ENCODE measurements at regions not wholly inside any gene's neighbourhood (a gene's known extent, or its start where the extent isn't known, plus 50 kb on each side); places are given as distances from the start of the nearest gene placed in this dataset.

DNA sequence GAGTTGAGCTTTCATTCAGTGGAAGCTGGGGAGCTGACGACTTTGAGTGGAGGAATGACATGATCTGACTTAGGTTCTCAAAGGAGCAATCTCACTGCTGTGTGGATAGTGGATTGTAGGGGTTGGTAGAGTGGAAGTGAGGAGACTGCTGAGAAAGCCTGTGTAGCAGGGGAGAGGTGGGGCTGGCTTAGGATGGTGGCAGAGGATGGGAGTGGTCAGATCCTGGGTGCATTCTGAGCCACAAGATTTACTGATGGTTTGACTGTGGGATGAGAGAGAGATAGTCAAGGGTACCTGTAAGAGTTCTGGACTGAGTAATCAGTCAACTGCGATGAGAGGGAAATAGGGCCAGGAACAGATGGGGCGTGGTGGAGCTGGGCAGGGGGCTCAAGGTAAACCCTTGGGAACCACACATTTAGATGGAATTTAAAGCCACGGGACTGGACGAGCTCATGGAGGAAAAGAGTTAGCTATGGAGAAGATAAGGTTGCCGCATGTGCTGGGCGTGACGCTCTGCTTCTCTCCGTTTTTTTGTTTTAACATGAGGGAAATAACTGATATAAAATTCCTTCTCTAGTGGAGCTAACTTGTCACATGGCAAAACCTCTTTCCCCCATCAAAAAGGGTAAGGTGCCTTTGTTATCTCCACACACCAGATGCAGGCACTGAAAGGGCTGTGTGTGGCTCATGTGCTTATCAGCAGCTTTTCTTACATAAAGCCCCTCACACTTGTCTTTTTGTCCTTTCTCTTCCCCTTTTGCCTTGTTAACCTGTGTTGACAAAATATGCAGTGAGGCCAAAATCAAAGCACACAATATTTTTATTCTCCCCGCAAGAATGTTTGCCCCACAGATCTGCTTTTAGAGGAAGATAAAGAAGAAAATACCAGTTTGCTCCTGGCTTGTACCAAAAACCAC is 379.8 kb downstream of the TSN start:
- DNase-seq, result no peak

DNA sequence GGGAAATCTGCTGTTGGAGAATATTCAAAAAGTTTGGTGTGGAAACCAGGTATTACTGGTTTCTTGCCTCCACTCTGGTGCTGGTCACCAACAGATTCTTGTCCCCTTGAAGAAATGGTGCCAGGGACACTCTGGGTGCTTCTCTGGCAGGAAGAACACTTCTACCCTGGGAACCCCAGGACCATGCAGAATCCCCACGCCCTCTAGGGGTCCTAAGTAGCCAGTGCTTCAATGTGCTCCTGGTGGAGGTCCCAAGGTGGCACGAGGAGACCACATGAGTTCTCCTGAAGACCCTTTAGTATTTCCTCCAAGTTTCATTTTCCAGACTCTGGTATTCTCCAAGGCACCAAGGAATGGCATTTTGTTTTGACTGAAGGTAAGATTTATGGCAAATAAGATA is 380.6 kb downstream of the TSN start:
- no peak for DNase-seq

DNA sequence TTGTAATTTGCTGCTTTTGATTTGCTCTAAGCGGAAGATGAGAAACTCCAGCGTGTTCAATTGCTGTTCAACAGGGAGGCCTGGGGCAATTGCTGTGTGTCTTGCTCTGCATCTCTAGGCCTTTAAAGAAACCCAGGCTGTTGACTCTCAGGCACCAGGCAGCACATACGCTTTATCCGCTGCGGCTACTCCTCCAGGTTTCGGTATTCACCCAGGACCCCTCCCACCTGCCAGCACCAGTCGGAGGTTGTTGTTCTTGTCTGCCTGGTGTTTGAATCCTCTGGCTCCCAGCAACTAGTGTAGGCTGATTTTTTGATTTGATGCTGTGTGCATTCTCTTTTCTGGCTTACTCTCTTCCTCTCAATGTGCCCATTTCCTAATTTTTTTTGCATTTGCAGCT is 383.1 kb downstream of the TSN start:
- no peak for DNase-seq

DNA sequence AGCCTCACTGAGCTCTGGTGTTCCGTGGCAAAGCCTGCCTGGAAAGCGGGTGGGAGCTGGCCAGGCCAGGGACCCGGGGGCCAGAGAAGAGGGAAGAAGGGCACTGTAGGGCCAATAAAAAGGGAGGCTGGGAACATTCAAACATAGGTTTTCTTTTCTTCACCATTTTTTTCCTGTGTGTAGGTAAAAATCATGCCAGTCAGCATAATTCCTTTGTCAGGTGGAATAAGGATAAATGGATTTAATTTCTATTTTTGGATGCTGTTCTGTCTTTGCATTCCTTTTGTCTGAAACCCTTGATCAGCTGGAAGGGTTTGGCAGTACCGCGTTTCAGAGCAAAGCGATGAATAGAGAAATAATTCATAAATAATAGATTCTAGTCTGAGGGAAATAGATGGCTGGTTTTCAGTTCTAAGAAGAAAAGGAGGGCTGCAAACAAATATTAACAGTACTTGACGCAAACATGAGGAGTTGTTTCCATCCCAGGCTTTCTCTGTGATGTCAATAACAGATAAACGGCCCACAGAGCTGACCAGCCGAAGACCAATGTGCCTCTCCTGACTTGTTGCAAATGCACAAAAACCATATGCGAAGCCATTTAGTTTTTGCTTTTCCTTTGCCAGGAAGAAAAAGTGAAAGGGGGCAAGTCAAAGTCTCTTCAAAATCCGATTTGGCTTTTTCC is 384.4 kb downstream of the TSN start:
- DNase-seq, result no peak

DNA sequence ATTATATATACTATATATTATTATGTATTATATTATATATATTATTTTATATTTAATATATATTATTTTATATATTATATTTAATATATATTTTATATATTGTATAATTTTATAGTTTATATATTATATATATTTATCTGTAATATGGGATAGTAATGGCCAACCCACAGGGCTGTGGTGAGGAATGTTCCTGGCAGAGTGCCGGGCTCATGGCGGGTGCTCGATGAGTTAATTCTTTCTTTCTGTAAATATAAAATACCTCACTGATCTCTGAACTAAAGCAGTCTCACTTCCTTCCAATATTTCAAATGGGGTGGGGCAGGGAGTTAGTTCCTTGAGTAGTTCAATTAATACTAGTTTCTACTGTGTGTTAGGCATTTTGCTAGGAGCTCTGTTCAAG is 389.4 kb downstream of the TSN start:
- no peak for DNase-seq

DNA sequence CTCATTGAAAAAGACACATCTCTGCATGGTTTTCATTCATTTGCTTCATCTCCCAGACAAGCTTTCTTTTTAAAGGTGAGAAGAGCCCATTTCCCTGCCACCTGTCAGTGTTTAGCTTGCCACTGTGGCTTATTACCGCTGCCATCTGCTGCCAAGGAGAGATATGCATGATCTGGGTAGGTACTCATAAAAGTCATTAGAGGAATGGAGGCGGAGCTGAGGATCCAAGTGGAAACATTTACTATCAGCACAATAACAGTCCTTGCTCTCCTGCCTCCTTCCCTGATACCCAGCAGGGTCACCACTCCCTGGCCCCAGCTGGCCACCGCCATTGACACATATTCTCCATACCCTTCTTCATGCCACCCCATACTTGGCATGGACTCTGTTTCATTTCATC is 390.4 kb downstream of the TSN start:
- DNase-seq, result no peak

DNA sequence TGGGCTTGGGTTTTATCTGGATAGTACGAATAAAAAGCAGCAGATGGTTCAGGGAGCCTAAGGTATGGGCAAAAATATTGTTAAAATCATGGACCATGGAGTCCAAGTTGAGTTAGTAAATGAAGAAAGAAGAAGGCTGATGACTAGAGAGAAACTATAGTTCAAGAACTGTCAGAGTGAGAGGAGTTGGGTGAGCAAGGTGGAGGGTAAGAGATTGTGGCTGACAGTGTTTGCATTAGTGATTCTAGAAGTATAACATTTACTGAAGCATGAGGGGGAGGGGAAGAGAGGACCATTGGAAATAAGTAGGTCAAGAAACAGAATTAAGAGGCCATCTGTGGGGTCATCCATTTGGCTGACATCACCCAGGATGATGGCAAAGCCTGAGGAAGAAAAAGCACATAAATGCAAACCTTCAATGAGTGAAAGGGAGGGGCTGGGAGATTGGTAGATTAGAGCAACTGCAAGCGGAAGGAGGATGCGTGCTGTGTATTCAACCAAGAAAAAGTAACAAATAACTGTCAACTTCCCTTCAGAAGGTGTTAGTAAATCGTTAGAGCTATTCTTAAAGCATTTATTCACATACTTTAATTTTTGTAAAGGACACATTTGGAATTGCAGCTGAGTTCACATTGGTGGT is 392.8 kb downstream of the TSN start:
- DNase-seq, result no peak

DNA sequence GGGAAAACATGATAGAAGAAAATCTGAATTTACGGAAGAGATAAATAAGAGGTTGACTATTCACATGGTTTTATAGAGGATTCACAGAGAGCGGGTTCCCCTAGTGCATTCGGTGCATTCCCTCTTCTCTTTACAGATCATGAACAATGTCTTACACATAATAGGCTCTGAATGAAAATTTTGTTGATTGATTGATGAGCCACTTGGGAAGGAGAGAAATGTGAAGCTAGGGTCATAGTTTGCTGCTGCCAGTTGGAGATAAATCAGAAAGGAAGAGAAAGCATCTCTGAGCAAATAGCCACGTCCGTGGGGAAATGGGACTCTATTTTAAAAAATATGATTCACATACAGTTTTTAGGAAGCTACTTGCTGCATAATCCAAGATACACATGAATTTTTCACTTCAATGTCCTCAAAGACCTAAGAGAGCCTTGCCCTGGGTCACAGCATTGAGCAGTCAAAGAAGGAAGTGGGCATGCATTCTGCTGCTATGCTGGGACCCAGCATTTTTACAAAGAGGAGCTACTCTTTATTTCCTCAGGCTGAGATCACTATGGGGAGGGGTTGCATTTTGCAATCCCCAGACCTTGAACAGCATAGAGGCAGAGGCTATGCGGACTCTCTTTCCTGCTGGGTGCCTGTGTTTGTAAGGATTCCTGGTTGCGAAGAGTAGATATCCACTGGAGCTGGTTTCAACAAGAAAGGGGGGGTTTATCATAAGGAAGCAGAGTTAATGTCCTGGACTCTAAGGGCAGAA is 395.3 kb downstream of the TSN start:
- DNase-seq, result no peak

DNA sequence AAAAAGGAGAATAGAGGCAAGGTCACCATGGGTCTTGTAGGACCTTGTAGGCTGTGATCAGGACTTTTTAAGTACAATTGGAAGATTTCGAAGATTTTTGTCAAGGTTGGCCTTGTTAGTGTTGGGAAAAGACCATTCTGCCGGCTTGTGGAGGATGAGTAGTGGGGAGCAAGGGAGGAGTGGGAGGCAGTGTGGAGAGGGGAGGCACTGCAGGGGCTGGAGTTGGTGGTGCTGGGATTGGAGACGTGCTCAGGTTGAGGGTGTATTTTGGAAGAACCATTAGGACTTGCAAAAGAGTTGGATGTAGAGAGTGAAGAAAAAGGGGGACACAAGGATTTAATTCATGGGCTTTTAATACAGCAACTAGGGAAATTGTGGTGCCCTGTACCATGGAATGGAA is 397.1 kb downstream of the TSN start:
- no peak for DNase-seq

DNA sequence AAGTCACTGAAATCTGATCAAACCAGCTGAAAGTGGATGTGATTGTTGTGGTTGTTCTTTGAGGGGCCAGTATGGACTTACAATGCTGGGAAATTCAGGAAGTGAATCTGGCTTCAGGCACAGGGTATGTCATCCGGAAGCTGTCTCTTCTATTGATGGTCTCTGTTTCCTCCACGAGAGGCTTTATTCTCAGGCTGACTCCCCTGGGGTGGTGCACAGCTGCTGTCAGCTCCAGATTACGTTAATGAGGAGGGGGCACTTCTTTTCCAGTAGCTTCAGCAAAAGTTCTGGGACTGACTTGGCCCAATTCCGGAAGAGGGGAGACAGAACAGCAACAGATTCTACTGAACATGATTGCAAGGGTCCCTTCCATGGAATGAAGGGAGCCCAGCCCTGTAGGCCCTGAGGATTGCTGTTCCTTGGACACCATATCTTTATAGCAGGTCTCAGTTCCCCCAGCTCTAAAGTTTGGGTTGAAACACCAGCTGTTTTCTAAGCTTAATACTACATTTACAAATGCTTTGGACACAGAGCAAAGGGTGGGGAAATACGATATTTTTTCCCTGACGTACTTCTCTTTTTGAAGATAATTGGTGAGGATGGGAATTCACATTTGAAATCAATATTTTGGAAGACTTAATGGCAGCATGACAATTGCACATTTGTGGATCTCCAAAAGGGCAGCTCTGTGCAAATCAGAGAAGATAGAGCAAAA is 400.9 kb downstream of the TSN start:
- no peak for DNase-seq

DNA sequence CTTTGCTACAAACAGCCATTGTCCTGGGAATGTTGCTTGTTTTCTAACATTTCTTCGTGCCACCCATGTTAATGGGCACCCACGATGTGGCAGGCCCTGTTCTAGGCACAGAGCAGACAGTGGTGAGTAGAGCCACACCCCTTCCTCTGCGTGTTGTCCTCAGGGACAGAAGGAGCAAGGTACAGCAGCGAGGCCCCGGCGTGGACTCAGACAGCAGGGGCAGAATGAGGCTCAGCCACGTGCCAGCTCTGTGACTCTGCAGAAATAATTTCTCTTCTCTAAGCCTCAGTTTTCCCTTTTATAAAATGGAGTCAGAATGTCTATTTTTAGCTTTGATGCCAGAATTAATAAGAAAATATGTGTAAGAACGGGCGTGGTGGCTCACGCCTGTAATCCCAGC is 401.7 kb downstream of the TSN start:
- no peak for DNase-seq

DNA sequence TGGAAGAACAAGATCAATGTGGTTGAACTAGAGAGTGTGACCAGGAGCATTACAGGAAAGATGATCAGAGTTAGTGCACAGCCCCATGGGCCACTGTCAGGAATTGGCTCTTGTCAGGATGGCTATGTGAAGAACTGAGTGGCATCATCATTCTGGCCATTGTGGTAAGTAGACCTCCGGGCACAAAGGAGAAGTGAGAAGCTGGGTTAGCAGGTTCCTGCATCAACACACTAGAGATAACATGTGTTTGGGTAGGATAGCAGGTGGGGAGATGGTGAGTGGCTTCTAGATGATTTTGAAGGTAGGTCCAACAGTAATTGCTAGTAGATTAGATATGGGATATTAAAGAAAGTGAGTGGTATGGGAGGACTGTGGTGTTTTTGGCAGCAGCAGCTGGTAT is 408.2 kb downstream of the TSN start:
- DNase-seq, result no peak

DNA sequence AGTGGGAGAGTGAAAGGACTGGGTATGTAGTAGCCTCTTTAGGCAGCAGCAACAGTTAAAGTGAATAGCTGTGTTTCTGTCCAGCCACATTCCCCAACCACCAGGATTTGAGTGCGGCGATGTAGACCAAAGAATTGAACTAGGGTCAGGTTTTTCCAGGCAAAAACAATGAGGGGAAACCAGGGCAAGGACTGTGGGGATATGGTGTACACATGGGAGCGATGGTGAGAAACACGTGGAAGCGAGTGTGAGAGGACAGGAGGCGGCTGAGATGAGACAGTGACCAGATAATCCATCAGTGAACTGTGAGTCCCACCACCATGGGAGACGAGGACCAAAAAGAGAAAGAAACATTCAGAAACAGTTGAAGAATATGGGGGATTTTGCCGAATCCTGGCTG is 409.5 kb downstream of the TSN start:
- DNase-seq, result no peak

DNA sequence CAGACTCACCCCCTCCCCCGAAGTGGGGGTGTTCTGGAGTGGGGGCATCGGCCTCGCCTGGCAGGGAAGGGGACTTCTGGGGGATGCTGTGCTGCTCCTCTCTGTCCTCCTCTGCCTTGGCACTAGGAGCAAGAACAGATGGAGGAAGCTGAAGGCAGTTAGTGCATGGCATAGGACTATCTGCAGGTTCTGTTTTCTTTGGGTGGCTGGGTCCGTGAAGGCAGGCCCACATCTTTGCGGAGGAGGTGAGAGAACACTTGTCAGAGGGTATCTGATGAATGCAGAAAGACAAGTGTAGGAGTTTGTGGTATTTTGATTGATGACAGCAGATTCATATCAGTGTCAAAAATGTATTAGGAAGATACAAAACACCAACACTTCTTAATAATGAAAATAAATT is 411.4 kb downstream of the TSN start:
- DNase-seq, result no peak

DNA sequence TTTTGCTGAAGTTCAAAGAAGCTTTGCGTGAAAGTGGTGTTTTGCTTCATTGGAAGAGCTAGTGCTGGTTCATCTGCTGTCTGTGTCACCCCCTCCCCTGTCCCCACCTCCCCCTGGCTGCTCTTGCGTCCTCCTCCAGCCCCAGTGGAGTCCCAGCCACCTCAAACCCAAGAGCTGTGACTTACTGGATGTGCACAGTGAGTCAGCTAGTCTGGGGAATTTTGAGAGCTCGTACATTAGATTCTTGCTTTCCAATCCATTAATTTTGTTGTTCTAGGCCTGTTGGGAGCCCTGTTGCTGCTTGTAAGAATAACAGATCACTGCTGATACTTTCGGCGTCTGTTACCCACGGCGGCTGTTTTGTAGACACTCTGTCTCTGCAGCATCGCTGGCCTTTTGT is 412.1 kb downstream of the TSN start:
- DNase-seq, result no peak

DNA sequence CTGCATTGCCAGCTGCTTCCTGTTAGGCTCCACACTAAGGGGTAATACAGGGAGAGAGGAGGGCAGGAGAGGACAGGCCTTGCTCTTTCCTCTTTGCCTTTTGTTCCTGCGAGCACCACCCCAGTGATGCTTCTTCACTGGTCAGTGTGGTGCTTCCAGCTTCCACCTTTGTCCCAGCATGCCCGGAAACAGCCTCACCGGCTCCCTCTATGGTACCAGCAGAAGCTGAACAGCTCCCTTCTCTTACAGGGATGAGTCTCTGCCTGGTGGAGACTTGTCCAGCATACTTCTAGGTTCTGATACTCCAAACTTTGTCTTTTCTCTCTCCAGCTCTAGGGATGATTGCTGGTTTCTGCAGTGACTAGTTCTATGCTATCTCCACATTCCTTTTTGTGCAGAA is 413.3 kb downstream of the TSN start:
- DNase-seq, result no peak

DNA sequence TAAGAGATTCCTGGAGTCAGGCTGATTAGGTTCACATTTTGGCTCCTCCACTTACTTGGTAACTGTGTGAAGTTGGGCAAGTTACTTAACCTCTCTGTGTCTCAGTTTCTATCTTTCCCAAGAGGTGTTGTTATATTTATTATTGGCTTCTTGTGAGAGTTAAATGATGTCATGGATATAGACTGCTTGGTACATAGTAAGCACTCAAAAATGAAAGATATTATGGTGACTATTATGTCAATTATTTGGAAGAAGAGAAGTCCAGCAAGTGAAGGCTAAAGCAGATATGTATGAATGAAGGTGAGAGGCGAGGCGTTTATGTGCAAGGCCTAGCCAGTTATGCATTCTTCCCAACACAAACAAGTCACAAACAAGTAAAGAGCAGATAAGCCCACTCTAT is 417.4 kb downstream of the TSN start:
- DNase-seq, result no peak

DNA sequence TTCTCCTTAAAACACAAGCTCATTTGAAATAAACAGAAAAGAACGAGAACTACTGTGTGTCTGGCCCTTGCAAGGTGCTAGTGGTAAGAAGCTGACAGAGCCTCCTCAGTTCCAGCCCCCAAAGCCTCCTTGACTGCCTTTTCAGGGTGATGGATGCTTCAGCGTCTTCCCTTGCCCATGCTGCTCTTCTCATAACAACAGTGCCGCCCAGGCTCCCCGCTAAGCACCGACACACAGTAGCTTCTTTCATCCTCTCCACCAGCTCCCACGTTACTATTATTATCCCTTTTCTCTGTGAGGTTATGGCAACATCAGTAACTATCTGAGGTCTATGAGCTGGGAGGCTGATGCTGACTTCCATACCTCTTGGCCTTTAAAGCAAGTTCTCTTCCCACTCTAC is 418.6 kb downstream of the TSN start:
- DNase-seq, result no peak

DNA sequence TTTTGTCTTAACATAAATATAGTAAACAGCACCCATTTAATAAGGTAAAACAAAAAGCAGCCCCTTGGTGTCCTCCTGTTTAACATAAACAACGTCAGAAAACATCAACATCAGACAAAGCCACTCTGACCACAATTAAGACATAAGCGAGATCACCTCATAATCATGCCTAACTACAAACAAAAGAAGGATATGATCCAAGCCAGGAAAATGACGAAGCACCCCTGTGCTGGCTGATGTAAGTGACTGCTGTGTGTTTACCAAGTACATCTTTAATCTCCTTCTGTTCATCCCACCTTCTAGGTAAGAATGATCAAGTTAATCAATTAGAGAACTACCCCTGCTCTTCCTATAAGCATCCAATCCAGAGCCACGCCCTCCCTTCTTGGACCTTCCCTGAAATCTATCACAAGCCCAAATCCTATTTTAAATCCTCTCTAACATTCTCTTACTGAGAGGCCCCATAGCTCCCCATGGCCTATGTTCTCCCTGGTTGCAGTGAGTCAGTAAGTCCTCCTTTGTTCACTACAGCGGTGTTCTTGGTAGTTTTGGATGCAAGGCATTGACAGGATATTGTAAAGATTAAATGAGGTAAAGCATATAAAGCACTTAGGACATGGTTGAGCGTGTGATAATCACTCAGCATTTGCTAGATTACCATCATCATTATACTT is 424.2 kb downstream of the TSN start:
- DNase-seq, result no peak

DNA sequence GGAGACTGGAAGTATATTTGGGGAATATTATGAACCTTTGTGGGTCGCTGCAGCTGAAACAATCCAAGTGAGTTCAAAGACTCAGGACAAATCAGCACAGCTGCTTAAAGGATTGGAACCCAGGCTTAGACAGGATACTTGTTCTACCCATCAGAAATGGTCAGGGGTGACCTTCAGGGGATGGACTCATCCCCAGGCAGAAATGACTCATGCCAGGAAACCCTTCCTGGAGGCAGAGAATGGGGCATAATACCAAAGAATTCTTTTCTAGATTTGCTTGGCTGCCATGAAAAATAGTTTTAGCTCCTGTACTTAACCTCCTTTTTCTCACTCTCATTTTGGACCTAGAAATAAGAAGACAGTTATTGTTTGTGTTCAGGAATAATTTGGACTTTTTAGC is 425.5 kb downstream of the TSN start:
- DNase-seq, result no peak

DNA sequence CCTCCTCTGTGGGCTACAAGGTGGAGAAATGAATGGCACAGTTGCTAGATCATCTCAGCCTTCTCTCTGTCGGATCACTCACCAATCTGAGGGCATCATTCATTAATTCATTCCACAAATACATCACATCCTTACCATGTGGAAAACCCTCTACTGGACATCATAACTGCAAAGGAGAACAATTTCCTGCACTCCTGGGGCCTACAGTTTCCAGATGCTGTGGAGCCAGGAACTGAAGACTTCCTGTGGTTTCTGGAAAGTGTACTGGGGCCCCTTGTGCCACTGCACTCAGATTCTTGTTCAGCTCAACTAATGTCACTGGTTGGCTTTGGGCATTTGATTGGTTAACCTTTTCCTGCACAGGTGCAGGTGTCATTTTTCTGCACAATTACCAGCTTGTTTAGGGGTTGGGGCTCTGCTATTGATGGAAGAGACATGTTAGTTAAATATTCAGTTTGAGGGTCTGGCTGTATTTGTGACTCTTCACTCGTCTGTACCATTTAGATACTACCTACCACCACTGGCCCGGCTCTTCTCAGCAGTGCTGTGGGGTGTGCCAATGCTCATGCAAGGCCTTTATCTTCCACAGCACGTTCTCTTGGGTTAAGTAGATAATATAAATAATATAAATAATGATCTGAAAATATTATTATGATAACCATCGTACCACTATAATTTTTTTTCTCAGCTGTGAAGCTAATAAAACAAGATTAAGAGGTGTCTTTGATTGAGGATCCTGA is 427.3 kb downstream of the TSN start:
- DNase-seq, result no peak

All from CD4-positive, alpha-beta T cell treated with Interleukin-10 for 1 hour (primary cell).